ENCODE measurements at regions not wholly inside any gene's neighbourhood (a gene's known extent, or its start where the extent isn't known, plus 50 kb on each side); places are given as distances from the start of the nearest gene placed in this dataset.

DNA sequence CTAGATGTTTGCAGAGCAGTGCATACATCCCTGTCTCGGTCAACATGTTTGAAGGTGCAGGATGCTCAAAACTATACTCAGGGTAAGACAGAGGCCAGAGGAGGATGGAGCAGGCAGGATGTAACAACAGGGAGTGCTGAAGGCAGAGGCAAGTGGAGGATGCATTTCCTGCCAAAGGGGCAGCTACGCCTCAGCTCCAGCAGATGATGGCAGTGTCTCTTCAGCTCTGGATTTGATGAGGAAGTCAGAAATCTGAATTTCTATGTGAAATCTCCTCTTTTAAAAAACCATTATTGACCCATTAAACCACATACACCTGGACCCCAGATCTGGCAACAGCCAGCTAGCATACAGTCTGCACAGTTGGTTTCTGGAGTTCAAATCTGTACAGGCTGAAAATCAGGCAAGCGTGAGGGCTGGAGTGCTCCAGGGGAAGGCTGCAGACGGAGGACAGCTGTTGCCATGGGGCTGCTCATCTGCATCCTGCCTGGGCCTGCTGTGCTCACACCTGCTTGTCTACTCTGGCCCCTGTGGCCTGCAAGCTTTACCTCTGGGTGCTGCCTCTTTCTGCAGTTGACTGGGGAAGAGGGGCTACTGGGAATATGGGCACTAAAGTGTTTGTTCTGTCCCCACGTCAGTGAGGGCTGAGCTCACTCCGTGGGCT lies 152.9 kb upstream of the SLC28A3 start:
- intact Hi-C loops (cut with micrococcal nuclease), result no loop called here
- ChIA-PET POLR2A (no interaction called here), CTCF (interaction anchor here (1.2 kb wide), 1 partner anchor 96 kb away, joined by 7 read pairs; no protein-coding TSS in a partner anchor)
- no peaks in the 10 kb centered on the region for H3K4me1 Mint-ChIP-seq (ENCODE audit: low read depth)
- peaks cover 1% of the 10 kb centered on the region for H3K27me3 Mint-ChIP-seq
- H3K4me3 Mint-ChIP-seq, result no peak overlapping the region
- TF ChIP-seq, protein P1, sequence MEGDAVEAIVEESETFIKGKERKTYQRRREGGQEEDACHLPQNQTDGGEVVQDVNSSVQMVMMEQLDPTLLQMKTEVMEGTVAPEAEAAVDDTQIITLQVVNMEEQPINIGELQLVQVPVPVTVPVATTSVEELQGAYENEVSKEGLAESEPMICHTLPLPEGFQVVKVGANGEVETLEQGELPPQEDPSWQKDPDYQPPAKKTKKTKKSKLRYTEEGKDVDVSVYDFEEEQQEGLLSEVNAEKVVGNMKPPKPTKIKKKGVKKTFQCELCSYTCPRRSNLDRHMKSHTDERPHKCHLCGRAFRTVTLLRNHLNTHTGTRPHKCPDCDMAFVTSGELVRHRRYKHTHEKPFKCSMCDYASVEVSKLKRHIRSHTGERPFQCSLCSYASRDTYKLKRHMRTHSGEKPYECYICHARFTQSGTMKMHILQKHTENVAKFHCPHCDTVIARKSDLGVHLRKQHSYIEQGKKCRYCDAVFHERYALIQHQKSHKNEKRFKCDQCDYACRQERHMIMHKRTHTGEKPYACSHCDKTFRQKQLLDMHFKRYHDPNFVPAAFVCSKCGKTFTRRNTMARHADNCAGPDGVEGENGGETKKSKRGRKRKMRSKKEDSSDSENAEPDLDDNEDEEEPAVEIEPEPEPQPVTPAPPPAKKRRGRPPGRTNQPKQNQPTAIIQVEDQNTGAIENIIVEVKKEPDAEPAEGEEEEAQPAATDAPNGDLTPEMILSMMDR (IDR thresholded peaks at IDR 0.05), result no peak
- no peaks in the 10 kb centered on the region for H3K9me3 Mint-ChIP-seq
- ATAC-seq (no peak), DNase-seq (no peak)
- H3K36me3 Mint-ChIP-seq (ENCODE audit: low read depth), result no peaks in the 10 kb centered on the region
- no peak overlapping the region for H3K27ac Mint-ChIP-seq

DNA sequence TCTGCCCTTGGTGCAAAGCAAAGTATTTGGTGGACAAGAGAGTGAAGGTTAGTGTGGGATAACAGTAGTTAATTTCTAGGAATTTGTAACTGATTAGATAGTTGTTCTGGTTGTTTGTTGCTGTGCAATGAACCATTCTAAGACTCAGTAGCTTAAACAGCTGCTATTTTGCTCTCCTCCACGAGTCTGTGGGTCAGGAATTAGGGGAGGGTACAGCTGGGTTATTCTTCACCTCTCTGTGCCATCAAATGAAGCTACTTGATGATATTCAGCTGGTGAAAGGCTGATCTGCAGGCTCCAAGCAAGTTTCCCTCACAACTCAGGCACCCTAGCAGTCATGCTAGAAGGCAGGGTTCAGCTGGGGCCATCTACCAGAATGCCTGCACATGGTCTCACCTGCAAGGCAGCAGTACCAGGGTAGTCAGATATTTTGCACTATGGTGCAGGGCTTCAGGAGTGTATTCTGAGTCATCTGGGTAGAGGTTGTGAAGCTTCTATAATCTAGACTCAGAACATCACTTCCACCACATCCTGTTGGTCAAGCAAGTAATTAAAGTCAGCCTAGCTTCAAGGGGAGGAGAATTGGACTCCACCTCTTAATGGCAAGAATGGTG lies 159.5 kb upstream of the SLC28A3 start:
- Mint-ChIP-seq H3K36me3 (ENCODE audit: low read depth) (no peaks in the 10 kb centered on the region), H3K9me3 (no peaks in the 10 kb centered on the region), H3K4me3 (no peak overlapping the region), H3K27me3 (peaks cover 1% of the 10 kb centered on the region), H3K4me1 (ENCODE audit: low read depth) (no peaks in the 10 kb centered on the region), H3K27ac (no peak overlapping the region)
- DNase-seq, result no peak
- intact Hi-C loops (cut with micrococcal nuclease), result no loop called here
- TF ChIP-seq, protein P1 (IDR thresholded peaks at IDR 0.05), result no peak
- POLR2A ChIA-PET, result no interaction called here
- no peak for ATAC-seq
- CTCF ChIA-PET, result interaction anchor here (0.7 kb wide), 1 partner anchor 9 kb away, joined by 3 read pairs; no protein-coding TSS in a partner anchor

DNA sequence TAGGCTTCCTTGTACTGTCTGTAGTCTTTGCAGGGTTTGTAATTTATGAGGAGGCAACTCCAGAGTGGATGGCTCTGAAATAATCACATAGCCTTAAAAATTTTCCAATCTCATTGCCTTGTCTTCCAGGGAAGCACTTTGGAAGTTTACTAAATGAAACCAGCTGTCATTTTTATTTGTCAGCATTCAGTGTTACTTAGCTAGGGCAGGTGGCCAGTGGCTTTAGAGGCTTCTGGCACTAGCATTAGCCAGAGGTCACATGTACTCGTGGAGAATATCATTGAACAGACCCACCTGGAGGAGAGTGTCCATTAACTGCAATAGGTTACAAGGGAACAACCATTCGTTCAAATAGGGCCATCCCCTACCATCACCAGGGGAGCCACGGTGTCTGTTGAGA lies 160.3 kb upstream of the SLC28A3 start:
- Mint-ChIP-seq H3K4me3 (no peak overlapping the region), H3K27ac (no peak overlapping the region), H3K4me1 (ENCODE audit: low read depth) (no peaks in the 10 kb centered on the region), H3K36me3 (ENCODE audit: low read depth) (no peaks in the 10 kb centered on the region), H3K9me3 (no peaks in the 10 kb centered on the region), H3K27me3 (no peaks in the 10 kb centered on the region)
- no peak for ATAC-seq
- intact Hi-C loops (cut with micrococcal nuclease), result no loop called here
- no peak for DNase-seq
- ChIA-PET POLR2A (no interaction called here), CTCF (no interaction called here)
- TF ChIP-seq, protein P1 (IDR thresholded peaks at IDR 0.05), result no peak

DNA sequence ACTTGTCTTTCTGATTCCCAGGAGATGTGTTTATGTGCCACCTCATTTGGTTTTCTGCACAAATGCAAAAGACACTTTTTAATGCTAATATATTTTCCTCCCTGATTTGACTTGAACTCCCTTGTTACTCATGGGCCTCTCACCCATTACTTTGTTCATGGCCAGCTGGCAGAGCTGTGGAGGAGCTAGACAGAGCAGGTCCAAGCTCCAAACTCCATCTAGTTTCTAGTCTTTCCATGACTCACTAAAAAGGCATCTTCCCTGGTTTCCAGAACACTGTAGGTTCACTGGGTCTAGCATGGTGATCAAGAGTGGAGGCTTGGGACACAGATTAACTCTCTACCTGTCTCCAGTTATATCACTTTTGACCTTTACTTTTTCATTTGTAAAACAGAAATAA lies 161.0 kb upstream of the SLC28A3 start:
- intact Hi-C loops (cut with micrococcal nuclease), result no loop called here
- CTCF ChIA-PET, result interaction anchor here (1.4 kb wide), 1 partner anchor 12 kb away, joined by 3 read pairs; no protein-coding TSS in a partner anchor
- no peak for ATAC-seq
- TF ChIP-seq, protein P1 (IDR thresholded peaks at IDR 0.05), result no peak
- DNase-seq, result no peak
- Mint-ChIP-seq H3K9me3 (no peaks in the 10 kb centered on the region), H3K36me3 (ENCODE audit: low read depth) (no peaks in the 10 kb centered on the region), H3K4me1 (ENCODE audit: low read depth) (no peaks in the 10 kb centered on the region), H3K4me3 (no peak overlapping the region), H3K27ac (no peak overlapping the region), H3K27me3 (no peaks in the 10 kb centered on the region)
- POLR2A ChIA-PET, result no interaction called here

DNA sequence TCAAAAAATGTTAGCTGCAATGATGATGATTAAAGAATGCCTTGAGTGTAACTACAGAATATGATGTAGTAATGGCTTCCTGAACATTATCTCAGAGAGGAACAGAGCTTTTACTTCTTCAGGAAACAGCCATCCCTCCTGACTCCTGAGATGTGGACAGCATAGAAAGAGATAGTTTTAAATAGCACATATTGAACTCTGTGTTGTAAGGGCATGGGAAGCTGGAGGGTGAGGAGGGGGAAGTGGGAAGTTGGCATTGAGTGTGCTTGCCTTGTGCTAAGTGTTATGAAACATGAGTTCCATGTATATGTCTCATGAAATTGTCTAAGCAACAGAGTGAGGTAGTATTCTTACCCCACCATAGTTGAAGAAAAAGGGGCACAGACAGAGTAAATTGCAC lies 161.5 kb upstream of the SLC28A3 start:
- Mint-ChIP-seq H3K9me3 (no peaks in the 10 kb centered on the region), H3K27me3 (no peaks in the 10 kb centered on the region), H3K36me3 (ENCODE audit: low read depth) (no peaks in the 10 kb centered on the region), H3K4me3 (no peak overlapping the region), H3K4me1 (ENCODE audit: low read depth) (no peaks in the 10 kb centered on the region), H3K27ac (no peak overlapping the region)
- TF ChIP-seq, protein P1 (IDR thresholded peaks at IDR 0.05), result no peak
- ChIA-PET POLR2A (no interaction called here), CTCF (interaction anchor here (1.4 kb wide), 1 partner anchor 12 kb away, joined by 3 read pairs; no protein-coding TSS in a partner anchor)
- ATAC-seq (no peak), DNase-seq (no peak)
- intact Hi-C loops (cut with micrococcal nuclease), result no loop called here

Measured in activated CD8-positive, alpha-beta T cell treated with anti-CD3 and anti-CD28 coated beads for 36 hours (primary cell).